H9 (cell line): ENCODE measurements at regions not wholly inside any gene's neighbourhood (a gene's known extent, or its start where the extent isn't known, plus 50 kb on each side); places are given as distances from the start of the nearest gene placed in this dataset.

Source experiments
- DNase-seq: peaks from one replicate; pipeline ENCODE4 v3.0.0-alpha.2; 2017
- H2AFZ ChIP-seq: one replicate; pipeline ENCODE4 v1.6.1; 2013; ENCODE audit warnings: mild to moderate bottlenecking, low read length, control low read depth, moderate library complexity
- H2AK5ac ChIP-seq: 2 replicates; pipeline ENCODE4 v1.6.1; 2013; ENCODE audit warnings: low read length, control low read depth, mixed read lengths; ENCODE audit not compliant: insufficient read length
- H2BK120ac ChIP-seq: one replicate; pipeline ENCODE4 v1.6.1; 2013; ENCODE audit warnings: low read depth, mild to moderate bottlenecking, low read length, control low read depth, inconsistent platforms; ENCODE audit not compliant: poor library complexity, severe bottlenecking
- H2BK12ac ChIP-seq: 2 replicates; pipeline ENCODE4 v1.6.1; 2013; ENCODE audit warnings: low read length, control low read depth, mixed read lengths, low read depth; ENCODE audit not compliant: insufficient read length
- H2BK15ac ChIP-seq: 2 replicates; pipeline ENCODE4 v1.6.1; 2013; ENCODE audit warnings: low read depth, low read length, control low read depth
- H2BK20ac ChIP-seq: one replicate; pipeline ENCODE4 v1.6.1; 2013; ENCODE audit warnings: low read depth, mild to moderate bottlenecking, low read length, control low read depth, inconsistent platforms; ENCODE audit not compliant: poor library complexity, severe bottlenecking
- H2BK5ac ChIP-seq: 2 replicates; pipeline ENCODE4 v1.6.1; 2013; ENCODE audit warnings: low read length, control low read depth, mixed read lengths; ENCODE audit not compliant: insufficient read length
- H3K14ac ChIP-seq: 2 replicates; pipeline ENCODE4 v1.6.1; 2013; ENCODE audit warnings: low read length, control low read depth; ENCODE audit not compliant: insufficient read depth
- H3K18ac ChIP-seq: 2 replicates; pipeline ENCODE4 v1.6.1; 2013; ENCODE audit warnings: low read depth, mild to moderate bottlenecking, mixed read lengths, low read length, control low read depth; ENCODE audit not compliant: insufficient read length
- H3K23ac ChIP-seq: 2 replicates; pipeline ENCODE4 v1.6.1; 2013; ENCODE audit warnings: low read length, control low read depth, mixed read lengths, low read depth; ENCODE audit not compliant: insufficient read length
- H3K23me2 ChIP-seq: 2 replicates; pipeline ENCODE4 v1.6.1; 2013; ENCODE audit warnings: low read depth, mild to moderate bottlenecking, mixed read lengths, low read length, control low read depth; ENCODE audit not compliant: insufficient read length, poor library complexity, severe bottlenecking
- H3K27ac ChIP-seq: 2 replicates; pipeline ENCODE4 v1.5.1; 2013; ENCODE audit warnings: low read length, control low read depth, mixed read lengths, low read depth; ENCODE audit not compliant: insufficient read length
- H3K27me3 ChIP-seq: 2 replicates; pipeline ENCODE4 v1.6.1; 2013; ENCODE audit warnings: low read length, control low read depth, inconsistent platforms; ENCODE audit not compliant: insufficient read depth
- H3K4ac ChIP-seq: 2 replicates; pipeline ENCODE4 v1.6.1; 2013; ENCODE audit warnings: low read depth, mild to moderate bottlenecking, control low read depth, inconsistent platforms, low read length, moderate library complexity
- H3K4me1 ChIP-seq: 2 replicates; pipeline ENCODE4 v1.6.1; 2013; ENCODE audit warnings: low read length, control low read depth, inconsistent platforms; ENCODE audit not compliant: insufficient read depth
- H3K4me2 ChIP-seq: 2 replicates; pipeline ENCODE4 v1.6.1; 2013; ENCODE audit warnings: low read length, control low read depth, mixed read lengths; ENCODE audit not compliant: insufficient read length, insufficient read depth
- H3K56ac ChIP-seq: 2 replicates; pipeline ENCODE4 v1.6.1; 2013; ENCODE audit warnings: low read depth, mild to moderate bottlenecking, mixed read lengths, low read length, control low read depth; ENCODE audit not compliant: insufficient read length
- H3K79me1 ChIP-seq: 2 replicates; pipeline ENCODE4 v1.6.1; 2013; ENCODE audit warnings: low read depth, mild to moderate bottlenecking, moderate library complexity, low read length, control low read depth, inconsistent platforms; ENCODE audit not compliant: insufficient read depth, poor library complexity, severe bottlenecking
- H3K79me2 ChIP-seq: 2 replicates; pipeline ENCODE4 v1.6.1; 2013; ENCODE audit warnings: low read length, control low read depth, inconsistent platforms; ENCODE audit not compliant: insufficient read depth
- H3K9ac ChIP-seq: 2 replicates; pipeline ENCODE4 v1.6.1; 2013; ENCODE audit warnings: low read length, control low read depth, mixed read lengths; ENCODE audit not compliant: insufficient read length; ENCODE audit errors: extremely low read depth
- H3K9me3 ChIP-seq: one replicate; pipeline ENCODE4 v1.6.1; 2013; ENCODE audit warnings: low read depth, low read length, inconsistent platforms; ENCODE audit not compliant: control insufficient read depth
- H3T11ph ChIP-seq: one replicate; pipeline ENCODE4 v1.6.1; 2013; ENCODE audit warnings: mild to moderate bottlenecking, low read length, control low read depth, inconsistent platforms
- H4K20me1 ChIP-seq: one replicate; pipeline ENCODE4 v1.6.1; 2013; ENCODE audit not compliant: control insufficient read depth, insufficient read length, insufficient read depth
- H4K5ac ChIP-seq: 2 replicates; pipeline ENCODE4 v1.6.1; 2013; ENCODE audit warnings: low read depth, mild to moderate bottlenecking, mixed read lengths, low read length, control low read depth; ENCODE audit not compliant: insufficient read length
- H4K8ac ChIP-seq: replicated peaks from 2 replicates; pipeline ENCODE4 v1.6.1; 2013; ENCODE audit warnings: low read length, control low read depth, mixed read lengths, low read depth; ENCODE audit not compliant: insufficient read length
- H4K91ac ChIP-seq: 2 replicates; pipeline ENCODE4 v1.6.1; 2013; ENCODE audit warnings: low read depth, mild to moderate bottlenecking, moderate library complexity, mixed read lengths, low read length, control low read depth; ENCODE audit not compliant: insufficient read length
- H3K27ac Mint-ChIP-seq, 3 experiments: 2 replicates in 2 of 3; 3 replicates in 1 of 3; pipeline ENCODE4 v1.8.0; 2020 to 2021; ENCODE audit warnings: mixed read lengths in 3 of 3, mild to moderate bottlenecking in 1 of 3, moderate library complexity in 1 of 3
- H3K27me3 Mint-ChIP-seq: 2 replicates; pipeline ENCODE4 v1.8.0; 2021; ENCODE audit warnings: low read depth, mild to moderate bottlenecking, moderate library complexity, mixed read lengths
- H3K36me3 Mint-ChIP-seq, 3 experiments: 2 replicates in 2 of 3; 3 replicates in 1 of 3; pipeline ENCODE4 v1.8.0; 2020 to 2021; ENCODE audit warnings: low read depth in 3 of 3, mixed read lengths in 3 of 3; ENCODE audit not compliant: insufficient read depth in 1 of 3
- H3K4me1 Mint-ChIP-seq, 2 experiments: 2 replicates each; pipeline ENCODE4 v1.8.0; 2020; ENCODE audit warnings: mixed read lengths in 2 of 2
- H3K4me3 Mint-ChIP-seq, 2 experiments: 2 replicates in 1 of 2; 3 replicates in 1 of 2; pipeline ENCODE4 v1.8.0; 2020 to 2021; ENCODE audit warnings: mild to moderate bottlenecking in 2 of 2, mixed read lengths in 2 of 2, moderate library complexity in 1 of 2
- H3K9me3 Mint-ChIP-seq, 2 experiments: 2 replicates in 1 of 2; 3 replicates in 1 of 2; pipeline ENCODE4 v1.8.0; 2020; ENCODE audit warnings: mild to moderate bottlenecking in 2 of 2, mixed read lengths in 2 of 2, moderate library complexity in 1 of 2
- CTCF ChIP-seq: fragments of 200-600 bp; sonication (generic); conservative IDR thresholded peaks from 3 replicates; pipeline ENCODE4 v1.8.0; 2021; ENCODE audit warnings: antibody characterized with exemption, mild to moderate bottlenecking
- WGBS: extraction: QIAGEN DNeasy Blood & Tissue Kit; methylation state at CpG from one replicate; pipeline ENCODE4 v1.1.7; 2013; ENCODE audit warnings: missing lambda C conversion rate, low lambda C conversion rate, mixed read lengths; ENCODE audit not compliant: insufficient read length; ENCODE audit errors: extremely low coverage; 5-methylcytosine and 5-hydroxymethylcytosine counted together

- no peak overlapping the region for H3K23ac ChIP-seq
- H3K4me1 Mint-ChIP-seq: no peaks in the 10 kb centered on the region
- H3K56ac ChIP-seq: no peak overlapping the region
- H3K27me3 Mint-ChIP-seq: no peaks in the 10 kb centered on the region
- H3T11ph ChIP-seq: no peak overlapping the region
- no peak overlapping the region for H3K4me3 Mint-ChIP-seq
- H3K9me3 ChIP-seq: no peaks in the 10 kb centered on the region
- no peaks in the 10 kb centered on the region for H3K23me2 ChIP-seq
- H2BK12ac ChIP-seq: no peak overlapping the region
- H3K18ac ChIP-seq: no peak overlapping the region
- no CpG with 5 or more reads among the region's 1 CpG for WGBS
- no peak overlapping the region for H3K4me2 ChIP-seq
- 0 out of 5 replicates have a peak, but pooled peaks cover 0 to 2% of the 10 kb centered on the region in 2 experiments for H3K9me3 Mint-ChIP-seq
- H3K9ac ChIP-seq: no peak overlapping the region
- H3K79me2 ChIP-seq: no peaks in the 10 kb centered on the region
- no peak overlapping the region for H2AK5ac ChIP-seq
- H3K27ac Mint-ChIP-seq: no peak overlapping the region
- no peak overlapping the region for H2AFZ ChIP-seq
- H2BK15ac ChIP-seq: no peak overlapping the region
- no peak overlapping the region for H3K4ac ChIP-seq
- no peak for TF ChIP-seq CTCF
- no peak overlapping the region for H2BK120ac ChIP-seq
- no peaks in the 10 kb centered on the region; a peak in 2 of 7 replicates for H3K36me3 Mint-ChIP-seq
- no peaks in the 10 kb centered on the region for H3K4me1 ChIP-seq
- no peak overlapping the region for H4K5ac ChIP-seq
- no peak overlapping the region for H4K8ac ChIP-seq
- H3K14ac ChIP-seq: no peak overlapping the region
- H3K27ac ChIP-seq: no peak overlapping the region
- H2BK5ac ChIP-seq: no peak overlapping the region
- no peaks in the 10 kb centered on the region for H4K20me1 ChIP-seq
- H3K27me3 ChIP-seq: no peaks in the 10 kb centered on the region
- no peak overlapping the region for H2BK20ac ChIP-seq
- no peak for DNase-seq
- no peak overlapping the region for H4K91ac ChIP-seq
- no peaks in the 10 kb centered on the region for H3K79me1 ChIP-seq
Measured at GRCh38 chr14:86683561-86683960, 1153.6 kb downstream of the FLRT2 start.
